Thoracic aorta (tissue), 2 donors: ENCODE measurements at regions not wholly inside any gene's neighbourhood (a gene's known extent, or its start where the extent isn't known, plus 50 kb on each side); places are given as distances from the start of the nearest gene placed in this dataset.
A peak's percentile ranks its signal among the peaks of the same experiment; 100 is the strongest.

Source experiments
- ATAC-seq: fragments of 150-250 bp; one replicate; pipeline ENCODE4 v1.8.0; 2017; ENCODE audit warnings: low read depth; ENCODE audit not compliant: insufficient number of reproducible peaks, low FRiP score
- DNase-seq: peaks from one replicate; pipeline ENCODE4 v3.0.0-alpha.2; 2020; ENCODE audit warnings: low spot score
- H3K27ac ChIP-seq, 2 donors: fragments of 200-600 bp; sonication (generic); 1 replicate in 1 of 2; 2 replicates in 1 of 2; pipeline ENCODE4 v1.5.1; 2016; ENCODE audit warnings: mild to moderate bottlenecking in 2 of 2, moderate library complexity in 2 of 2
- H3K27me3 ChIP-seq: fragments of 200-600 bp; sonication (generic); replicated peaks from 2 replicates; pipeline ENCODE4 v1.6.0; 2016; ENCODE audit warnings: mild to moderate bottlenecking; ENCODE audit not compliant: insufficient read depth
- H3K36me3 ChIP-seq: fragments of 200-600 bp; sonication (generic); one replicate; pipeline ENCODE4 v1.5.1; 2016
- H3K4me1 ChIP-seq, 2 donors: fragments of 200-600 bp; sonication (generic); 1 replicate in 1 of 2; 2 replicates in 1 of 2; pipeline versions ENCODE4 v1.5.1 to v1.6.0; 2016; ENCODE audit warnings: low read depth in 2 of 2, mild to moderate bottlenecking in 1 of 2; ENCODE audit not compliant: control insufficient read depth in 1 of 2
- H3K4me3 ChIP-seq: fragments of 200-600 bp; sonication (generic); 2 replicates; pipeline ENCODE4 v1.5.1; 2016; ENCODE audit warnings: mild to moderate bottlenecking
- H3K9me3 ChIP-seq: fragments of 200-600 bp; sonication (generic); 2 replicates; pipeline ENCODE4 v1.5.1; 2016
- TF ChIP-seq, protein P1 (sequence below): fragments of 200-600 bp; sonication (generic); IDR thresholded peaks from one replicate; pipeline ENCODE4 v1.5.1; 2019; ENCODE audit warnings: antibody characterized with exemption

GRCh38 chr2:103159018-103159417, 397.2 kb downstream of the TMEM182 start:
- peaks cover 0 to 11% of the 10 kb centered on the region in 2 donors for H3K4me1 ChIP-seq
- H3K27me3 ChIP-seq = no peaks in the 10 kb centered on the region
- H3K4me3 ChIP-seq = no peak overlapping the region
- TF ChIP-seq, protein P1, sequence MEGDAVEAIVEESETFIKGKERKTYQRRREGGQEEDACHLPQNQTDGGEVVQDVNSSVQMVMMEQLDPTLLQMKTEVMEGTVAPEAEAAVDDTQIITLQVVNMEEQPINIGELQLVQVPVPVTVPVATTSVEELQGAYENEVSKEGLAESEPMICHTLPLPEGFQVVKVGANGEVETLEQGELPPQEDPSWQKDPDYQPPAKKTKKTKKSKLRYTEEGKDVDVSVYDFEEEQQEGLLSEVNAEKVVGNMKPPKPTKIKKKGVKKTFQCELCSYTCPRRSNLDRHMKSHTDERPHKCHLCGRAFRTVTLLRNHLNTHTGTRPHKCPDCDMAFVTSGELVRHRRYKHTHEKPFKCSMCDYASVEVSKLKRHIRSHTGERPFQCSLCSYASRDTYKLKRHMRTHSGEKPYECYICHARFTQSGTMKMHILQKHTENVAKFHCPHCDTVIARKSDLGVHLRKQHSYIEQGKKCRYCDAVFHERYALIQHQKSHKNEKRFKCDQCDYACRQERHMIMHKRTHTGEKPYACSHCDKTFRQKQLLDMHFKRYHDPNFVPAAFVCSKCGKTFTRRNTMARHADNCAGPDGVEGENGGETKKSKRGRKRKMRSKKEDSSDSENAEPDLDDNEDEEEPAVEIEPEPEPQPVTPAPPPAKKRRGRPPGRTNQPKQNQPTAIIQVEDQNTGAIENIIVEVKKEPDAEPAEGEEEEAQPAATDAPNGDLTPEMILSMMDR = no peak
- H3K27ac ChIP-seq = no peak overlapping the region
- ATAC-seq = no peak
- H3K36me3 ChIP-seq = no peaks in the 10 kb centered on the region
- no peaks in the 10 kb centered on the region for H3K9me3 ChIP-seq
- no peak for DNase-seq

DNA sequence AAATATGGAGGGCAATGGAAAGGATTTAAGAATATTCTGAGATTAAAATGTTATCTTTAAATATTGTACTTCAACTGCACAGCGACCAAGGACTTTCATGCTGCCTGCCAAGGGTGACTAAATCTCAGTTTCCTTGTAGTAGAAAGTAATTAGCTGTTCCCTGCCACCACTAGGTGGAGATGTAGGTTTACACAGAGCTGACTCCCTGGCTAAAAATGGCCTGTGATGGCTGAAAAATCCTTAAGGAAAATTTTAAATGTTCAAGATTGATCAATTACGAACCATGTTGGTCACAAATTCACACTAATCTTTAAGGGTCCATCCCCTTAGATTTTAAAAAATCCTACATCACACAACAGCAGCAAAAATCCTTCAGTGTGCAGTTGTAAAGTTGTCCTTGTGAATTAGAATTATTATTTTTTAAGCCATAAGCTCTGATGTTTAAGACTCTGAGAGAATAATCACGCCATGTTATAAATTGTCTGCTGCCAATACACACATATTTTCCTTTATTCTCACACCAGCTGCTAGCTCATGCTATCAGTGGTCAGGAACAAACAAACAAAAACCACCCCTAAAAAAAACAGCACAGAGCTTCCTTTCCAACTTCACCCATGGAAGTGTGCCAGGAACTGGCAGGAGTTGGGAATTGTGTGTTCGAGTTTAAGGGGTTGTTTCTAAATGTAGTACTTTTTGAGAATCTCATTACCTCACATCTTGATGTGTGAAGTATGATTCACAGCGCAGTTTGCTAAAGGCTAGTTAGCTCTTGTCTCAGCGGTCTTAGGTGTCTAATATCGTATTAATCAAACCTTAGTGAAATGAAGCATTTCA, 399.8 kb downstream of the TMEM182 start:
- peak; percentile 5 for DNase-seq
- no peaks in the 10 kb centered on the region for H3K36me3 ChIP-seq
- H3K4me1 ChIP-seq = peaks cover 0 to 11% of the 10 kb centered on the region in 2 donors
- no peak overlapping the region for H3K4me3 ChIP-seq
- H3K27me3 ChIP-seq = no peaks in the 10 kb centered on the region
- TF ChIP-seq, protein P1 = peak; percentile 66
- no peak for ATAC-seq
- H3K9me3 ChIP-seq = no peaks in the 10 kb centered on the region
- H3K27ac ChIP-seq = no peak overlapping the region

GRCh38 chr2:103164748-103165147, 402.9 kb downstream of the TMEM182 start:
- DNase-seq = no peak
- TF ChIP-seq, protein P1 = no peak
- H3K9me3 ChIP-seq = no peaks in the 10 kb centered on the region
- ATAC-seq = no peak
- no peaks in the 10 kb centered on the region for H3K27me3 ChIP-seq
- H3K4me1 ChIP-seq = peaks cover 0 to 11% of the 10 kb centered on the region in 2 donors
- H3K36me3 ChIP-seq = no peaks in the 10 kb centered on the region
- no peak overlapping the region for H3K27ac ChIP-seq
- H3K4me3 ChIP-seq = no peak overlapping the region

- TF ChIP-seq, protein P1 = no peak
- Histone ChIP-seq H3K27me3 (no peaks in the 10 kb centered on the region), H3K4me1 (peaks cover 0 to 8% of the 10 kb centered on the region in 2 donors), H3K4me3 (no peak overlapping the region), H3K36me3 (no peaks in the 10 kb centered on the region), H3K27ac (no peak overlapping the region), H3K9me3 (no peaks in the 10 kb centered on the region)
- DNase-seq (no peak), ATAC-seq (no peak)
Measured at GRCh38 chr2:103165836-103166235, 404.0 kb downstream of the TMEM182 start.

GRCh38 chr2:103166456-103167324, 404.9 kb downstream of the TMEM182 start:
- DNase-seq (no peak), ATAC-seq (no peak)
- no peaks in the 10 kb centered on the region for H3K9me3 ChIP-seq
- H3K4me1 ChIP-seq = no peaks in the 10 kb centered on the region
- TF ChIP-seq, protein P1 = no peak
- H3K36me3 ChIP-seq = no peaks in the 10 kb centered on the region
- no peak overlapping the region for H3K27ac ChIP-seq
- H3K4me3 ChIP-seq = no peak overlapping the region
- H3K27me3 ChIP-seq = no peaks in the 10 kb centered on the region
